Hematopoietic multipotent progenitor cell treated with erythropoietin and hydrocortisone succinate and interleukin-3 and kit ligand, for 15 days (in vitro differentiated cells): ENCODE measurements at regions not wholly inside any gene's neighbourhood (a gene's known extent, or its start where the extent isn't known, plus 50 kb on each side); places are given as distances from the start of the nearest gene placed in this dataset.

Experiments
- DNase-seq: peaks from one replicate; pipeline ENCODE4 v3.0.0-alpha.2; 2015; ENCODE audit warnings: low spot score

DNA sequence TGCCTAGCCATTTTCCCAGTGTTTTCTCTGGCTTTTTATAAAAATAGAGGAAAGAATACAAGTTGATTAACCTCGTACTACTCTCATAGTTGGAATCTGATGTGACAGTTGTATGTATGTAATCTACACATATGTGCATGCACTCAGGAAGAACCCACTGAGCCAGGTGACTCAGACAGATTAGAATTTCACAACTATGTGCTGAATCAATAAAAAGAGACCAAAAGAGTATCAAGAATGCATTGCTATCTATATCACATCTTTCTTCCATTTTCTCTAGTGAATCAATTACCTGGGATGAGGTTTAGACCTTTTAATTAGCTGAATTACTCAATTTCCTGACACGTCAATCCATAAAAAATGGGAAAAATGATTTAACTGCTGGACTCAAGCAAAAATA lies 319.3 kb upstream of the ATP10A start:
- no peak for DNase-seq

DNA sequence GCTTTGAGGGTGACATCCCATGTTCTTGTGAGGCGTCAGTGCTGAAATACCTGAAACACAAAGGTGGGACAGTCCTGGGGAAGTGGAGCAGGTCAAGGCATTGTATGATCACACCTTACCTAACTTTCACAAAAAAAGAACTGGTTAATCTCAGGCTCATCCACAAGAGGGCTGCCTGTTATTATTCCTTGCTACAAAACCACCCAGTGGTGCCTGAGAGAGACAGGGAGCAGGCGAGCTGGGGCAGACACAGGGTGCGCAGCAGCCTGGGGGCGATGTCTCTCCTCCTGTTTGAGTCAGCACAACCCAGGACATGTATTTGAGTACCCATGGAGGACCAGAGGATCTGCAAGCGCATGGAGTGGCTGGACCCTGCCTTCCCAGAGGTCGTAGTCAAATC lies 316.8 kb upstream of the ATP10A start:
- DNase-seq: no peak

DNA sequence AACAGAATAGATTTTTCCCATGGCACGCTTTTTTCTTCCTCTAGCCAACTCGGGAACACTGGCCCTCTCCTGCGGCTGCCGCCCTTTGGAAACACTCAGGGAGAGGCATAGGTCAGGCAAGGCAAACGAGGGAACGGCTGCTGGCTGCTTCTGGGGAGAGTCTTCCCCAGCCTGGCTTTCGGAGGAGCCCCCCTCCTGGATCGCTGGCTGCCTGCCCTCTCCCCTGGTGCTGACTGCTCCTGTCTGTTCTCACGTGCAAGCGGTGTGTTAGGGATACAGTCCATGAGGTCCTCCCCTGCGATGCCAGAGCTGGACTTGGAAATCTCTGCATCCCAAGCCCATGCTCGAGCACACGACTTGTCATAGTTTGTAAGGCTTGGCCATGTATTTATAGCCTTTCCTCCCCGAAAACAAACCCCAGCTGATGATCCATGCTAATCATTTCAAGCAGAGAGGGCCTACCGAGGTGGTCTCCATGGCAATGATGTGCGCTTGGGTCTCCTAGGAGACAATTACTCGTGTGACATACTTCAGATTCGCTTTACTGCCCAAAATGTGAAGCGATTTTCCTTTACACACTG lies 315.6 kb upstream of the ATP10A start:
- DNase-seq: no peak

DNA sequence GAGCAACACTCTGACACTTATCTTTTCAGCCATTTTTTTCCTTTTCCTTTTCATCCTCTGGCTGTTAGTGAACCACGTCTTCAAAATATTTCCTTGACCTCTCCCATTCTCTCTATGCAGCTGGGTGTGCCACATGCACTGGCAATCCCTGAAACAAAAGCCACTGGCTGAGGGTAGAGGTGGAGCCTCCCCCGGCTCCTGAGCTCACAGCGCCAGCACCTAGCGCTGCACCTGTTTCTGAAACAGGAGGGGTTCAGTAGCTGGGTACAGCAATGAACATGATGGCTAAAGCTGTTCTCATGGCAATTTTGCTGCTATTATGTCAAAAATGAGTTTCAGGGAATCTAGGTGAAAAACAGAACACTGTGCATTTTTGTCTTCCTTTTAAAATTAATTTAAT lies 314.7 kb upstream of the ATP10A start:
- DNase-seq: no peak

DNA sequence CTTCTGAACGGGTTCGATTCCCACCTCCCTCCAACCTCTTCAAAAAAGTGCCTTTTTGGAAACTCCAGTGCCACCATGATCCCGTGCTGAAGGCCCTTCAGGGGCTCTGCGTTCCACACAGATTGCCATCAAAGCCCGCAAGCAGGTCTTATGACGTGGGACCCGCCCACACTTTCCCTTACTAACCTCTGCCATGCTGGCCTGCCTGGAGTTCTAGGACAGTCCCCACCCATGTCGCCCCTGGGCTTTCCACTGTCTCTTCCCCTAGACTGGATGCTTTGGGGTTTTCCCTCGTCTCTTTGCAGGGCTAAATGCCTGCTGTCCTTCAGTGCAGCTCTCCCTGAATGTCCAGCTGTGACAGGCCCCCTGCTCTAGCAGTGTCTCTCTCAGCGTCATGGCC lies 313.7 kb upstream of the ATP10A start:
- DNase-seq: no peak

DNA sequence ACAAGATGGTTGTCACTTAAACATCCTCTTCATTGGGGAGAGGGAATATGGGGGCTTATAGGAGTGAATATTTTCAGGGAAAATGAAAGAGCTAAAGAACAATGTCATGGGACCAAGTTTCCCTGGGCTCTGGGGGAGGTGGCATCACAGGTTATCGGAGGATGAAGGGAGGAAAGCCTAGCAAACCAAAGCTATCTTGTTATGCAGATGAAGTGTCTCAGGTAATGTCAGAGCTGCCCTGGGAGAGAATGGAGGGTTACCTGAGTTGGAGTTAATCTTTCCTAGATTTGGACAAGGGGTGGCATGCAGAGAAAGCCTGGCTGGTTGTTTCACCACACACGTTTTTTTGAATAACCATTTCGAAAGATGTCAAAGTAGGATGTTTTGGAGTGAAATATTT lies 308.1 kb upstream of the ATP10A start:
- DNase-seq: no peak

DNA sequence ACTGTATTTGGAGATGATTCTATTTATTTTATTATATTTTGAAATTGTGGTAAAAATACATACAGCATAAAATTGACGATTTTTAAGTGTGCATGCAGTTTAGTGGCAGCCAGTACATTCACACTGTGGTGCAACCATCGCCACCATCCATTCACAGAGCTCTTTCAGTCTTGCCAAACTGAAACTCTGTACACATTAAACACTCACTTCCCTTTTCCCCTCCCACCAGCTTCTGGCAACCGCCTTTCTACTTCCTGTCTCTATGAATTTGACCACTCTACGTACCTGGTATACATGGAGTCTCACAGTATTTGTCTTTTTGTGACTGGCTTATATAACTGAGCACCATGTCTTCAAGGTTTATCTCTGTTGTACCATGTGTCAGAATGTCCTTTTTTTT lies 303.3 kb upstream of the ATP10A start:
- DNase-seq: no peak

DNA sequence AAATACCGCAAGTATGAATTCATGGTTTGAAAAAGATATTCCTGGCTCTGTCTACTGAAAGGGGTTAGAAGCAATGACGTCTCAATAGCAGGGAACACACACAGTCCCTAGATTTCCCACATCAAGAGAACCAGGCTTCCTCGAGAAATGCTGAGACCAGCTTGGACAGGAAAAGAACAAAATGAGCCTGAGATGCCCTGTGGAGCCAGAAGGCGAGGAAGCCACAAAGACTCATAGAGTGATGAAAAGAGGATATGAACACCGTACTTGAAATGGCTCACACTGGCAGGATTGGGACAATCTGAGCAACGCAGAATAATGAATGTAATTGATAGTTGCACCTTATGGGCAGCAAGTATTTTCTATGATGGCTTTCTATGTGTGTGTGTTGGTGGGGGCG lies 302.4 kb upstream of the ATP10A start:
- DNase-seq: no peak

DNA sequence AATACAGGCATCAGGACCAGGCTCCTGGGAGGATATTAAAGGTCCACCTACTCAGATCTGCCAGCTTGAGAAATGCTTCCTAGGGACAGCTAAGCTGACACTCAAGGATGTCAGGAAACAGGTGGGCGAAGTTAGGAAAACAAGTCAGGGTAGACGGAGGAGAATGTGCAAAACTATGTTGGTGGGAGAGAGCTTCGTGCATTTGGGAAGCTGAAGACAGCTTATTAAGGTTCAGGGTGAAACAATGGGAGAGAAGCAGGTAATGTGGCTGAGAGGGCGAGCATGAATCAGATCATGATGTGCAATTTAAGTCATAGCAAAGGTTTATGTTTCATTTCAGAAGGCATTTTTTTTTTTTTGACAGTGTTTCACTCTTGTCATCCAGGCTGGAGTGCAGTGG lies 297.2 kb upstream of the ATP10A start:
- DNase-seq: no peak

DNA sequence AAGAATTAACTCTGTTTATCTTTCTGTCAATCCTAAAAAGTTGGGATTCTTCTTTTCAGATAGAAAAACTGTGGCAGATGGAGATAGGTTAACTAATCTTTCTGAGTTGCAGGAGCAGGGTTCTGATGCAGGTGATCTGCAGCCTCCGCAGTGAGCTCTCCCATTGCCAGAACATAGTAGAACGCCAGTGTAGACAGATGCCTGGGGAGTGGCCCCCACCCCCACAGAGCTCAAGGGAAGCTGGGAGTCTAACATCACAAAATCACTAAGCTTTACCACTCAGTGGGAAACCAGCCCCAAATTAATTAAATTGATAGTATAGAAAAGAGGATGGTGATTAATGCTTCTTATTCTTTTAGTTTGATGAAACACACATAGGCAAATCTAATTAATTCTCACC lies 295.0 kb upstream of the ATP10A start:
- no peak for DNase-seq

DNA sequence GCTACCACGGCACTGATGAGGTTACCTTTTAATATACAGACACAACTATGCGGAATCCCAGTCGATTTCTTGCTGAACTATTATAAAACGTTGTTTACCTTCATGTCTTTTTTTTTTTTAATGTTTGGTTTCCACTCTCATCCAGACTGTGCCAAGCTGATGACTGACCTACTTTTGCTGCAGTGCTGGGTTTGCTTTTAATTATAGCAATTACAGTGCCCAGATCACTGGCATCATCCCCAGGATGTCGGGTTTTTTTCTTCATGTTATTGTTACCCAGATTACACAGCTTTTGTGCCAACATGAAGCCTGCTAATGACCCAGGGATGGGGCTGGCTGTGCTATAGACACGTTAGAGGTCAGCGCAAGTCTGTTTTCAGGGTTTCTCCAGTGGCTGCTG lies 294.0 kb upstream of the ATP10A start:
- DNase-seq: no peak

DNA sequence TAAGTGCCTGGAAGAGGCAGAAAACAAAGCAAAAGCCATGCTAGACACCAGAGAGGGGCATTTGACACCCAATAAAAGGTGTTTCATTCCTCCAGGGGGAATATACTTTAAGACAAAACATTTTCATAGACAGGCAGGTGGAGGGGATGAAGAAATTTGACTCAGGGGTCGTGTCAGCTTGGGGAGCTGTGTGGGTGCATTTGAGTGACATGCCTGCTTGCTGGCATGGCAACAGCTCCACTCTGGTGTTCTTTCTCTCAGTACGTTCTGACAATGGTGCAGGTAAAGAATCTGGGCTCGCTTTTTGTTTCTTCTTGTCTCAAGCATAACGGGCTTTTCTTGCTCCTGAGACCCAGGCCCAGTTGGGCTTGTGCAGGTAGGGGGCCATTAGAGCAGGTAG lies 292.9 kb upstream of the ATP10A start:
- DNase-seq: no peak

DNA sequence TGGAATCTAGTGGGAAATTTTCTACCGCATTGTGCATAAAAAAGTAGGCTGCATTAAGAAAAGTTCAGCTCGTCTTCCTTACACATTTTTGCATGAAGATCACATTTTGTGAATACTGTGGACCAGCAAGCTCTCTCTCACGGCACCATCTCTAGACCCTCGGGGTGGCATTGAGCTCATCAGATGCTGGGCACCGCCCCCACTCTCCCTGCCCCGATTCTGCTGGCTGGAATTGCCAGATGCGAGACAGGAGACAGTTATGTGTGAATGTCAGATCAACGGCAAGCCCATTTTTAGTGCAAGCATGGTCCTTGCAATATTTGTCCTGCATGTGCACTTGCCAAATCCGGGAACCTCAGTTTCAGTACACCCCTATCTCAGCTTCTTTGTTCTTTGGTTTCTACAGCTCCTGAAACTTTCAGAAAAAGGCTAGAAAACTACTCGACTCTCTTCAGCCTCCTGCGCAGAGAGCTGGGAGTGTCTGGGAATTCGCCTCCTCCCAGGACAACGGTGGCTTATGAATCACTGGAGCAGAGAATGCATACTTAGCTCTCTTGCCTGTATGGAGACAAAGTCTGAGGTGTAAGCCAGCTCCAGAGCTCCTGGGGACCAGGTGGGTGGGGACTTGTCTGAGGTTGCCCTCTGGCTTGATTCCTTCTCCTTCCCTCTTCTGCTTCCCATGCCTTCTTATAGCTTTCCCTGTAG lies 285.2 kb upstream of the ATP10A start:
- DNase-seq: no peak

DNA sequence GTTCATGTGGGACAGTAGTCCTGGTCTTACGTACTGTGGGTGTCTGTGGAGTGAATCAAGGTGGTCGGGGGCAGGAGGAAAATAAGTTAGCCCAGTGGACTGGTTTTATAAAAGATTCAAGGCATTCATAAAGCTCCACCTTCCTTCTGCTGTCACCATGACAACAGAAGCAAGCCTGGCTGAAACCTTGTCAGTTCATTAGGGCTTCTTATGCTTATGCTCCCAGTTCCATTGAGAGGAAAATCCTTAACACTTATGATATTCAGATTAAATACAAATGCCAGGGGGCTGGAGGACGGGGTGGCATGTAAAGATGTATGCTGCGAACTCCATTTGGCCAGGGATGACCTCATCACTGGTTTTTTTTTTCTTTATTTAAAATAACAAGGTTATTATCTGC lies 283.1 kb upstream of the ATP10A start:
- no peak for DNase-seq

DNA sequence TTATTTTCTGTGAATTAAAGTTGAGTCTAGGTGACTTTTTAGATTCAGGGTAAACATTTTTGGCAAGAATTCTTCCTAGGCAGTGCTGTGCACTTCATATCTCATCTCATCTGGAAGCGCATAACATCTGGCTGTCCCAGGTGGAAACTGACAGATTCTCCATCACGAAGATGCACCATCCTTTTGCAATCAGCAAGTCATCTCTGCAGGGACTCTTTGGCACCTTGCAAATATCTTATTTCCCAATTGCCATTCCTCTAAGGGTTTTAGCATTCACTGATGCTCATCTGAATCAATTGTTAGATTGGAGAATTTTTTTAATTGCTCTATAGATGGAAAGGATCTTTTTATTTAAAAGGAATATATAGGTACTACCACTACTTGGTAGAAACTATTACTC lies 282.7 kb upstream of the ATP10A start:
- DNase-seq: no peak

DNA sequence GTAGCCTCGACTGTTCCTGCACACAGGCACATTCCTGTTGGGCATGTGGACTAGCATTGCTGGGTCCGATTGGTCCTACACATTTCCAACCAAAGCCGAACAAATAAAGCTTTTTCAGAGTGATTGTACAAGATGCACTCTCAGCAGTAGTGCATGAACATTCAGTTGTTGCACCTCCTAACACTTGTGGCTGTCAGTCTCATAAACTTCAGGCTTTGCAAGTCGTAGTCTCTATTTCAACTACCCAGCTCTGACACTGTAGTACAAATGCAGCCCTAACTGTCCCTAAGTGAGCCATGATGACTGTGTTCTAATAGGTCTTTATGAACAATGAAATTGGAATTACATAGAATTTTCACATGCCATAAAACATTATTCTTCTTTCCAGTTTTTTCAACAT lies 281.7 kb upstream of the ATP10A start:
- no peak for DNase-seq

DNA sequence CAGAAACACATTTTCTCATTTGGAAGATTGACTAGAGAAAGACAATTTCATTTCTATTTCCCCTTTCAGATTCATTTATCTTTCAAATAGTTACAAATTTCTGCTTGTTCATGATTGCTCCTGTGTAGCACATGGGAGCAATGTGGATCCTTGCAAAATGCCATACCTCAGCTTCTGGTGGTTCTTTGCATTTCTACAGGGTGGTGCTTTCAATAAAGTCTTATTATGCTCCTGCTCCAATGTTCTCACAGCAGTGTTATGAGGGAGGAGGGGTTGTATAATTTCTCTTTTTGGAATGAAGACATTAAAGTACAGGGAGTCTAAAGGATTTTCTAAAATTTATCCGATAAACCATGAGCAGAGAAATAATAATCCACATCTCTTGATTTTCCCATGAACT lies 280.1 kb upstream of the ATP10A start:
- no peak for DNase-seq

DNA sequence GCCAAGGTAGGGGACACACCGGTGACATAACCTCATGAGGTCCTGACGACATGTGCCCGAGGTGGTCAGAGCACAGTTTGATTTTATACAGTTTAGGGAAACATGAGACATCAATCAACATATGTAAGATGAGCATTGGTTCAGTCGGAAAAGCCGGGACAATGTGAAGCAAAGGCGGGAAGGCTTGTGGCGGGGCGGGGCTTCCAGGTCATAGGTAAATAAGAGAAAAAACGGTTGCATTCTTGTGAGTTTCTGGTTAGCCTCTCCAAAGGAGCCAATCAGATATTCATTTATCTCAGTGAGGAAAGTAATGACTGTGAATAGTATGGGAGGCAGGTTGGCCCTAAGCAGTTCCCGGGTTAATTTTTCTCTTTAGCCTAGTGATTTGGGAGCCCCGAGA lies 271.7 kb upstream of the ATP10A start:
- no peak for DNase-seq

DNA sequence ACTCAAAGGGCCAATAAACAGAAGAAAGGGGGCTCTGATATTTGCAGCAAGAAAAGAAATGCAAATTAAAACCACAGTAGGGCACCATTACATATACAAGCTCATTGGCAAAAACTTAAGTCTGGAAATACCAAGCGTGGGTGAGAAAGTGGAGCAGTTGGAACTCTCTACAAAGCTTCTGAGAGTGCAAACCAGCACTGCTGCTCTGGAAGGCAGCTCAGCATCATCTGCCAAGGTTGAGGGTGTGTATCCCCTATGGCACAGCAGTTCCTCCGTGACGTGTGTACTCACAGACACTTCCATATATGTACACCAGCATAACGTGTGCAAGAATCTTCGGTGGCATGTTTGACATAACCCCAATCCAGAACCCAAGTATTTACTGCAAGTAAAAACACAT lies 271.0 kb upstream of the ATP10A start:
- no peak for DNase-seq

DNA sequence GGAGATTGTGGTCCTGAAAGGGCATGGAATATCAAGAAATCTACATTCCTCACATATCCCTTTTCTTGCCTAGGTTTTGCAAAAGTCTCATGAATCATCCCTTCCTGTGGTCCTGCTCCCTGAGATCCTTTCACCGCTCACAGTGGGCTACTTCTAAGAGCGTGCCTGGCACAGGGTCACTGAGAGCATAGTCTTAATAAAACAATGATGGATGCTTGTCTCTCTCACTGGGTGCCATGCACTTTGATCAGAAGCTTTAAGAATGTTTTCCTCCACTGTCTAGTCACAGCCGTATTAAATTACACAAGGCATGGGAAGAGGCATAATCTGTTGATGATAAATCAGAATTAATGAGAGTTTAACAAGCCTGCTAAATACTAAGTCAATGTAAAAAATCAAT lies 269.7 kb upstream of the ATP10A start:
- no peak for DNase-seq

DNA sequence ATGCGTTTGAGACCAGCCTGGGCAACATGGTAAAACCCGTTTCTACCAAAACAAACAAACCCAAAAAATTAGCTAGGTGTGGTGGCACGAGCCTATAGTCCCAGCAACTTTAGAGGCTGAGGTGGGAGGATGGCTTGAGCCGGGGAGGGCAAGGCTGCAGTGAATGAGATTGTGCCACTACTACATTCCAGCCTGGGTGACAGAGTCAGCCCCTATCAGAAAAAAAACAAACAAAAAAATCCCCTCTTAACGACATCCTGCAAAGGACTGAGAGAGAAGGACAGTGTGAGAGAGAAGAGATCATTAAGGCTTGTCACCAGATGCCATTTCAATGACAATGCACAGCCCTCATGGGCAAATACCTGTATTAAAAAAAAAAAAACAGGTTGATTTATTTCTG lies 266.7 kb upstream of the ATP10A start:
- no peak for DNase-seq

DNA sequence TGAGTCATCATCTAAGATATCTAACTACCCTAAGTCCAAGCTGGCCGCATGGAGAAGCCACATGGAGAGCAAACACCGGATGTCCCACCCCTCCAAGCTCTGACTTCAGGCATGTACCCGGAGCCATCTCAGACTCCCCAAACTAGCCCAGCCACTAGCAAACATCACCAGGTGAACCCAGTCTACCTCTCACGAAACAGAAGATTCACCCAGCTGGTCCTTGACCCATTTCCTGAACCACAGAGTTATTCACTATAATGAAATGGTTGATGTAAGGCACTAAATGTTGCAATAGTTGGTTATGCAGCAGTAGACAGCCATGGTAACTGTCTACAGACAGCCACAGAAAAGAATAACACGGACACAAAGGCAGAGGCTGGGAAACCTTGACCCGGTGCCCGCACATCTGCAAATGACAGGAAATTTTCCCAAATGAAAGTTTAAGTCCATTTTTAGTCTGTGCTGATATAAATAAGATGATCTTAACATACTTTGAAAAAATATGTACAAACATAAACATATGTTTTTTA lies 265.5 kb upstream of the ATP10A start:
- no peak for DNase-seq

DNA sequence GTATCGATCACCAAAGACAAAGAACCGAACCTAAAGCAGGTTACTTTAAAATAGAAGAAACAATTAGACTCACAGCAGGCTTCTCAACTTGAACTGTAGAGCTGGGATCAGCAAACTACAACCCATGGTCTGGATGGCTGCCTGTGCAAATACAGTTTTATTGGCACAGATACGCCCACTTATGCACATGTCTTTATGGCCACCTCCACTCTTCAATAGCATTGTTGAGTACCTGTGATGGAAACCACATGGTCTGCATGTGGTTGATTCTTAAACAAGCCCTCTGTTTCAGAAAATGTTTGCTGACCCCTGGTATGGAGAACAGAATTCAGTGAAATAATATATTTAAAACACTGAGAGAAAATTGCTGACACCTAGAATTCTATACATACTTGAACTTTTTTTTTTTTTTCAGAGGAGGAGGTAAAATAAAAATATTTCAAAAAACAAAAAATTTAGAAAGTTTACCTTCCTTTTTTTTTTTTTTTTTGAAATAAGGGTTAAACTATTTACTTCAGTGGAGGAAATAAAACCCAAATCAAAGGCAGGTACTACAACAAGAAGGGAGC lies 263.8 kb upstream of the ATP10A start:
- no peak for DNase-seq

DNA sequence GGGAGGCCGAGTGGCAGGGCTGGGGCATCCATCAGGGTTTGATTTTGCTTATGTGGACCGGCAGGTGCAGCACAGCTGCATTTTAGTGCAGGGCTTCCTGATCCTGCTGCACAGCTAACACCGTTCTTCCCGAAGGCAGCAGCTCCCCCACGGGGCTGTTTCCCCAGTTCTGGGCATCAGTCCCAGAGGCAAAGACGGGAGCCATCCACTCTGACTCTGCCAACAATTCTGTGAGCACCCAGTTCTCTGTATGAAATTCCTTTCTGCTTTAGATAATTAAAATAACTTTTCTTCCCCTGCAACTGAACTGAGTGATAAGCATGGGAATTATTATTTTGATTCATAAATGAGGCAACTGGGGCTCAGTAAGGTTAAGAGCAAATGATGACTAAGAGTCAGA lies 262.9 kb upstream of the ATP10A start:
- no peak for DNase-seq
